Loucy (cell line): ENCODE measurements at regions not wholly inside any gene's neighbourhood (a gene's known extent, or its start where the extent isn't known, plus 50 kb on each side); places are given as distances from the start of the nearest gene placed in this dataset.

ENCODE experiments used
- CTCF ChIP-seq: fragments of 200-600 bp; sonication (generic); conservative IDR thresholded peaks from 2 replicates; pipeline ENCODE4 v1.5.1; 2014; ENCODE audit warnings: mild to moderate bottlenecking, antibody characterized with exemption, low read length
- EZH2phosphoT487 ChIP-seq: fragments of 200-600 bp; IDR thresholded peaks from 2 replicates; pipeline ENCODE4 v1.6.1; 2018; ENCODE audit warnings: antibody characterized with exemption, mild to moderate bottlenecking, moderate library complexity, borderline replicate concordance

DNA sequence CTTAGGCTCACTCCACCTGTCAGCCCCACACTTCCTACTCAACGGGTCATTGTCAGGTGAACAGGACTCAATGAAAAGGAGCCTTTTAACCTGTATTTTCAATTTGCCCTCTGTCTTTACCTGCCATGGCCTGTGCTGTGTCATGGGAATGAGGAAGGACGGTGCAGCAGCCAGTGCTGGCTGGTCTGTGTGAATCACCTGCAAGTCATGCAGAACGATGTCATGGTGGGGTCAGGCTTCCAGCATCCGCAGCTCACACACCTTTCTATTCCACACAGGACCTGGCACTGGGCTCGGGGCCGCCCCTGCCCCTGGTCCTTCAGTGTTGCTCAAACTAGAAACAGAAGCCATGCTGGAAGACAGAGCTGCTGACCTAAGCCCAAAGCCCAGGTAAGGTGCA is 188.7 kb upstream of the GMDS start:
- TF ChIP-seq CTCF (no peak), EZH2phosphoT487 (no peak)
